Hepatocyte (in vitro differentiated cells): ENCODE measurements at regions not wholly inside any gene's neighbourhood (a gene's known extent, or its start where the extent isn't known, plus 50 kb on each side); places are given as distances from the start of the nearest gene placed in this dataset.

Experiments used
- DNase-seq: peaks from one replicate; pipeline ENCODE4 v3.0.0-alpha.2; 2016; ENCODE audit warnings: low spot score
- H2AFZ ChIP-seq: fragments of 200-600 bp; sonication (generic); 2 replicates; pipeline ENCODE4 v1.6.0; 2016; ENCODE audit warnings: antibody characterized with exemption, mild to moderate bottlenecking
- H3K27ac ChIP-seq: fragments of 200-600 bp; sonication (generic); 2 replicates; pipeline ENCODE4 v1.5.1; 2016; ENCODE audit warnings: mild to moderate bottlenecking
- H3K27me3 ChIP-seq: fragments of 200-600 bp; sonication (generic); 2 replicates; pipeline ENCODE4 v1.6.1; 2016
- H3K36me3 ChIP-seq: fragments of 200-600 bp; sonication (generic); replicated peaks from 2 replicates; pipeline ENCODE4 v1.5.1; 2016; ENCODE audit warnings: low read depth; ENCODE audit not compliant: insufficient read depth
- H3K4me1 ChIP-seq: fragments of 200-600 bp; sonication (generic); 2 replicates; pipeline ENCODE4 v1.5.1; 2016; ENCODE audit warnings: mild to moderate bottlenecking, moderate library complexity; ENCODE audit not compliant: insufficient read depth
- H3K4me2 ChIP-seq: fragments of 200-600 bp; sonication (generic); 2 replicates; pipeline ENCODE4 v1.6.0; 2016
- H3K4me3 ChIP-seq: fragments of 200-600 bp; sonication (generic); 2 replicates; pipeline ENCODE4 v1.5.1; 2016; ENCODE audit warnings: mild to moderate bottlenecking
- H3K79me2 ChIP-seq: fragments of 200-600 bp; sonication (generic); 2 replicates; pipeline ENCODE4 v1.6.0; 2017; ENCODE audit warnings: mild to moderate bottlenecking
- H3K9me2 ChIP-seq: fragments of 200-600 bp; sonication (generic); replicated peaks from 2 replicates; pipeline ENCODE4 v1.6.0; 2017; ENCODE audit warnings: mild to moderate bottlenecking; ENCODE audit not compliant: insufficient read depth
- H3K9me3 ChIP-seq: fragments of 200-600 bp; sonication (generic); 2 replicates; pipeline ENCODE4 v1.5.1; 2016; ENCODE audit warnings: low read depth, mild to moderate bottlenecking
- H4K20me1 ChIP-seq: fragments of 200-600 bp; sonication (generic); 2 replicates; pipeline ENCODE4 v1.6.0; 2016; ENCODE audit warnings: mild to moderate bottlenecking; ENCODE audit not compliant: insufficient read depth, poor library complexity, severe bottlenecking
- EZH2 ChIP-seq: fragments of 200-600 bp; sonication (generic); IDR thresholded peaks from 2 replicates; pipeline ENCODE4 v1.6.1; 2016; ENCODE audit warnings: antibody characterized with exemption, mild to moderate bottlenecking, borderline replicate concordance
- EZH2phosphoT487 ChIP-seq: fragments of 200-600 bp; sonication (generic); IDR thresholded peaks from one replicate; pipeline ENCODE4 v1.6.1; 2018; ENCODE audit warnings: antibody characterized with exemption, mild to moderate bottlenecking, low read depth, moderate library complexity; ENCODE audit not compliant: unreplicated experiment, severe bottlenecking
- WGBS: methylation state at CpG from one replicate; pipeline ENCODE4 v1.1.6; 2016; ENCODE audit warnings: low lambda C conversion rate; ENCODE audit errors: missing lambda C conversion rate; 5-methylcytosine and 5-hydroxymethylcytosine counted together
- TF ChIP-seq, protein P1 (sequence below): fragments of 200-600 bp; sonication (generic); IDR thresholded peaks from 2 replicates; pipeline ENCODE4 v1.5.1; 2016; ENCODE audit warnings: antibody characterized with exemption, mild to moderate bottlenecking; ENCODE audit not compliant: poor library complexity

DNA sequence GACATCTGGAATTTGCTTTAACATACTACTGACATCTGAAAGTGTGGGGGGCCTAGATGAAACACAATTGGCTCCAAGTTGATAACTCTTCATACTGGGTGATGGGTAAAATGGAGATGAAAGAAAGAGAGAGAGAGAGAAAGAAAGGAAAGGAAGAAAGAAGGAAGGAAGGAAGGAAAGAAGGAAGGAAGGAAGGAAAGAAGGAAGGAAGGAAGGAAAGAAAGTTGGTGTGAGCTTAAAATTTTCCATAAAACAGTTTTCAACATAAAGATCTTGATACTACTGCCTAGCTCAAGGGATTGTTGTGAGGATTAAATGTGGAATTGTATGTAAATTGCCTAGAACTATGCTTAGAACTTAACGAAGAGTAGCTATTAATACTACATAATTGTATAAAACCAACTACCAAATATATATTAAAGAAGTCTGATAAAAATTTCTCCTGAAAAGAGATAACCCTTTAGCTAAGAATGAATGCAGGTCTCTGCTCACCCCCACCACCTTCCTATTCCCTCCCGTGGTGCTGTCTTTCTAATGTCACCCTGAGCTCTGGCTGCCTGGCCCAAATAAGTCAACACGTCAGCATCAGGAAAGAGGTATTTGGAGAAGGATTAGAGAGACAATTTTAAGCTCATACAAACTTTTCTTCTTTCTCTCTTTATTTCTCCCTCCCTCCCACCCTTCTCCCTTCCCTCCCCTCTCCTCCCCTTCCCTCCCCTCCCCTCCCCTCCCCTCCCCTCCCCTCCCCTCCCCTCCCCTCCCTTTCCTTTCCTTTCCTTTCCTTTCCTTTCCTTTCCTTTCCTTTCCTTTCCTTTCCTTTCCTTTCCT, 89.3 kb upstream of the SGIP1 start:
- H2AFZ ChIP-seq: no peak overlapping the region
- H3K4me1 ChIP-seq: no peaks in the 10 kb centered on the region
- H3K27ac ChIP-seq: no peak overlapping the region
- TF ChIP-seq EZH2phosphoT487 (no peak), EZH2 (no peak)
- TF ChIP-seq, protein P1, sequence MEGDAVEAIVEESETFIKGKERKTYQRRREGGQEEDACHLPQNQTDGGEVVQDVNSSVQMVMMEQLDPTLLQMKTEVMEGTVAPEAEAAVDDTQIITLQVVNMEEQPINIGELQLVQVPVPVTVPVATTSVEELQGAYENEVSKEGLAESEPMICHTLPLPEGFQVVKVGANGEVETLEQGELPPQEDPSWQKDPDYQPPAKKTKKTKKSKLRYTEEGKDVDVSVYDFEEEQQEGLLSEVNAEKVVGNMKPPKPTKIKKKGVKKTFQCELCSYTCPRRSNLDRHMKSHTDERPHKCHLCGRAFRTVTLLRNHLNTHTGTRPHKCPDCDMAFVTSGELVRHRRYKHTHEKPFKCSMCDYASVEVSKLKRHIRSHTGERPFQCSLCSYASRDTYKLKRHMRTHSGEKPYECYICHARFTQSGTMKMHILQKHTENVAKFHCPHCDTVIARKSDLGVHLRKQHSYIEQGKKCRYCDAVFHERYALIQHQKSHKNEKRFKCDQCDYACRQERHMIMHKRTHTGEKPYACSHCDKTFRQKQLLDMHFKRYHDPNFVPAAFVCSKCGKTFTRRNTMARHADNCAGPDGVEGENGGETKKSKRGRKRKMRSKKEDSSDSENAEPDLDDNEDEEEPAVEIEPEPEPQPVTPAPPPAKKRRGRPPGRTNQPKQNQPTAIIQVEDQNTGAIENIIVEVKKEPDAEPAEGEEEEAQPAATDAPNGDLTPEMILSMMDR: no peak
- H3K4me3 ChIP-seq: no peak overlapping the region
- WGBS: 47% methylated on average over 3 of the region's 3 CpGs
- H3K79me2 ChIP-seq: no peaks in the 10 kb centered on the region
- no peaks in the 10 kb centered on the region for H3K9me3 ChIP-seq
- H3K9me2 ChIP-seq: no peaks in the 10 kb centered on the region
- no peaks in the 10 kb centered on the region for H4K20me1 ChIP-seq
- no peak for DNase-seq
- H3K36me3 ChIP-seq: no peaks in the 10 kb centered on the region
- no peak overlapping the region for H3K4me2 ChIP-seq
- no peaks in the 10 kb centered on the region for H3K27me3 ChIP-seq

DNA sequence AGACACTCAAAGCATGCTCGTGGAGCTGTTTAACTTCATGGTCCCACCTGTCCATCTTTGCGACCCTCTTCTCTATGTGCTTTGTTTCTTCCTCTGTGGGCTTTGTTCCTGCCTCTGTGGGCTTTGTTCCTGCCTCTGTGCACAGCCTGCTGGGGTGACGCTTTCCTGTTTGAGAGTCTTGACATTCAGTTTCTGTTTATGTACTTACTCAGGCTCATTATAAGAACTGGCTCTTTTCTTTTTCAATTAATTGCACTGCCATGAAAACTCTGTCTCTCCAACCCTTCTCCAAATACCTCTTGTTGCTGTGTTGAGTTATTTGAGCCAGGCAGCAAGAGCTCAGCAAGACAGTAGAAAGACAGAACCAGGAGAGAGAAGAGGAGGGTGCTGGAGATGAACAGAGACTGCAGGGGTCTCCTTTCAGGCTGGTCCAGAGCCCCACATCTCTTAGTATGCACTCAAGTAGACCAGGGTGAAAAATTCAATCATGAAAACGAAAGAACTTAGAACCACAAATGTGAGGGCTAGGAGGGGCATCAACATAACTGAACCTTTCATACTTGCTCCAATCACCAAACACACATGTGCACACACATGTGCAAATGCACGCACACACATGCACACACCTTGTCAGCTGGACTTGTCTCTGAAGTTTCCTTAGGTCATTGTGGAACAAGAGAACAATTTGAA, 88.3 kb upstream of the SGIP1 start:
- Histone ChIP-seq H3K27me3 (no peaks in the 10 kb centered on the region), H3K36me3 (no peaks in the 10 kb centered on the region), H3K9me3 (no peaks in the 10 kb centered on the region), H3K4me3 (no peak overlapping the region), H3K4me2 (no peak overlapping the region), H2AFZ (peak overlapping the region; percentile 62), H3K4me1 (peaks cover 3% of the 10 kb centered on the region), H3K79me2 (no peaks in the 10 kb centered on the region), H3K27ac (no peak overlapping the region), H4K20me1 (no peaks in the 10 kb centered on the region), H3K9me2 (no peaks in the 10 kb centered on the region)
- WGBS: 88% methylated on average over 5 of the region's 5 CpGs
- no peak for DNase-seq
- TF ChIP-seq EZH2: no peak
- TF ChIP-seq, protein P1: no peak
- no peak for TF ChIP-seq EZH2phosphoT487

DNA sequence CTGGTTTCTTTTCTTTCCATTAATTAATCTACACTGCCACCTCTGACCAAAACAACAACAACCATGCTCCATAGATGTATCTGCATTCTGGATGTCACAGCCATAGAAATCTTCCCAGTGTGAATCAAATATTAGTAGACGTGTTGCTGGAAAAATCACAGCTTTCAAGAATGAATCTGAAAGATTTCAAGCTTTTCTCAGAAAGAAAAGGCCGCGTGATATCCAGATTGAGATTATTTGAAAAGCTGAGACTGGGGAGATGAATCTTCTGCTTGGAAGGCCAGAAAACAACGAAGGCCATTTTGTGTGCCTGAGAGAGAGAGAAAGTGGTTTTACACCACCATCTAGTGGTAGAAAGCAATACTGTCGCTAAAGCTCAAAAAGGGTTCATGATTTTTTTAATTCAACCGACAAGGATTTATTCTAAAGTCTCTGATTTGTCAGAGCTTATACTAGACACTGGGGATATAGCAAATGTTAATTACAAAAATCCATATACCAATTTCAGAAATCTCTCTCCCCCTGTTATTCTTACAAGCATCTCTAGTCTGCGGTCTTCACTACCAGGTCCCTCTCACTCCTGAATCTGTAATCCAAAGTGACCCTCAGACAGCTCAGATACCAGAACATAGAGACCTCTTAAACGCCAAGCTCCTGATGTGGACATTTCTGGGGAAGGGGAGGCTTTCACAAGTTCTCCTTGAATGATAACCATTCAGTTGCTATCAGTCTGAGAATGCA, 87.5 kb upstream of the SGIP1 start:
- WGBS: 17% methylated on average over 8 of the region's 8 CpGs
- Histone ChIP-seq H3K79me2 (no peaks in the 10 kb centered on the region), H3K4me1 (peaks cover 3% of the 10 kb centered on the region), H3K27me3 (no peaks in the 10 kb centered on the region), H4K20me1 (no peaks in the 10 kb centered on the region), H3K4me2 (no peak overlapping the region), H3K36me3 (no peaks in the 10 kb centered on the region), H3K27ac (no peak overlapping the region), H3K4me3 (no peak overlapping the region), H2AFZ (peak overlapping the region; percentile 62), H3K9me3 (no peaks in the 10 kb centered on the region), H3K9me2 (no peaks in the 10 kb centered on the region)
- DNase-seq: peak; percentile 76
- TF ChIP-seq EZH2 (no peak), EZH2phosphoT487 (no peak)
- TF ChIP-seq, protein P1: peak; percentile 93
